H7 (cell line): ENCODE measurements at regions not wholly inside any gene's neighbourhood (a gene's known extent, or its start where the extent isn't known, plus 50 kb on each side); places are given as distances from the start of the nearest gene placed in this dataset.
"Not testable (repeated sequence)": the region's sequence is repeated elsewhere in the genome, so short reads cannot be mapped to it uniquely, and the experiment has no call there.

Experiments used
- DNase-seq: peaks from one replicate; pipeline ENCODE4 v3.0.0; 2012
- H3K27me3 ChIP-seq: 2 replicates; pipeline ENCODE4 v1.6.0; 2011; ENCODE audit warnings: mild to moderate bottlenecking, low read length; ENCODE audit not compliant: control insufficient read depth, insufficient read depth
- H3K36me3 ChIP-seq: replicated peaks from 2 replicates; pipeline ENCODE4 v1.5.1; 2011; ENCODE audit warnings: low read length; ENCODE audit not compliant: control insufficient read depth, insufficient read depth
- H3K4me3 ChIP-seq: 2 replicates; pipeline ENCODE4 v1.5.1; 2011; ENCODE audit warnings: low read depth, mild to moderate bottlenecking, control low read depth, low read length, moderate library complexity; ENCODE audit not compliant: insufficient read depth

DNA sequence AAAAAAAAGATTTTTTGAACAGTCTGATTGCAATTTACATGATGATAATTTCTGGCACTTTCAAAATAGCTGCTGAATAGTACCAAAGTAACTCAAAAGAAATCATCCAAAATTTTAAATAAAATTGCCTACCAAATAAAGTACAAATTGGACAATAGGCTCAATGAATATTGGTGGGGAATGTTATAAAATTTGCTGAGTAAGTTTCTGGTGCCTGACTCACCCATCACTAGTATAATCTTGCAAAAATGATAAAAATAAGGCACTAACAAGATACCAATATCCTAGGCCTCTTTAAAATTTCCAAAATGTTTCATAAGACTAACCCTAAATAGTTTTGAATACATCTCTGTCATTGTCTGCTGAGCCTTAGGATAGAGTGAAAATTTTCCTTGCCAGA, 145.3 kb upstream of the LRFN5 start:
- H3K4me3 ChIP-seq: no peak overlapping the region
- no peaks in the 10 kb centered on the region for H3K27me3 ChIP-seq
- H3K36me3 ChIP-seq: no peaks in the 10 kb centered on the region
- DNase-seq: no peak

GRCh38 chr14:41457393-41457792, 149.3 kb upstream of the LRFN5 start:
- H3K27me3 ChIP-seq: no peaks in the 10 kb centered on the region
- H3K36me3 ChIP-seq: no peaks in the 10 kb centered on the region
- no peak for DNase-seq
- H3K4me3 ChIP-seq: no peak overlapping the region

DNA sequence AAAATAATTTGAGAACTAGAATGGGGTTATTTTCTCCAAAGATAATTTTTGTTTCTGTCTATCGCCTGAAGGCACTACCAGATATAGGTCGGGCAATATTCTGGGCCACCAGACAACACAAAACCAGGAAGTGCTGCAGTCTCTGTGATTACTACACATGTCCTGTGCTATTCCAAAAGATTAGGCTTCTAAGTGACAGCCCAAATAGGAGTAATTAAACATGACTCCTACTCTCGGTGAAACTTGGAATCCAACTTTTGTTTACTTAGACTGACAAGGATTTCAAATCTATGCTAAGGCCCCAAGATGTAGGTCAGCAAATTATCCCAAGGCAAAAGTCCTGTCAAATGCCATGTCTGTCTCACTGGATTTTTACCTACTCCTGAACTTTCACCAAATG, 157.6 kb upstream of the LRFN5 start:
- Histone ChIP-seq H3K36me3 (no peaks in the 10 kb centered on the region), H3K4me3 (no peak overlapping the region), H3K27me3 (no peaks in the 10 kb centered on the region)
- DNase-seq: no peak

DNA sequence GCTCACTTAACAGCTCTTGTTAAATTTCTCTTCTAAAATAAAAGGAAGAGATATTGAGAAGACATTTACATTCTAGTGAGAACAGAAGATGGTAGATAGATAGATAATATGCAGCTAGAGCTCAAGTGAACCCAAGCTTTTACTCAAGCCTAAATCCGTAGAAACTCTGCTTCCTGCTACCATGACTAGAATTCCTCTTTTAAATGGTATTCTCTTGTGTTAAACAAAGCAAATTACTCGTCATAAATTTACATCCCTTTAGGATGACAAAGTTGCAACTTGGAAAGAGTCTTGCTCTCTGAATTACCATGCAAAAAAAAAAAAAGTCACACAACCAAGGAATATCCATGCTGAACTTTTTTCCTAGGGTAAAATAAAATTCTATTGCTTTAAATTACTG, 160.7 kb upstream of the LRFN5 start:
- Histone ChIP-seq H3K36me3 (no peaks in the 10 kb centered on the region), H3K4me3 (no peak overlapping the region), H3K27me3 (no peaks in the 10 kb centered on the region)
- no peak for DNase-seq

DNA sequence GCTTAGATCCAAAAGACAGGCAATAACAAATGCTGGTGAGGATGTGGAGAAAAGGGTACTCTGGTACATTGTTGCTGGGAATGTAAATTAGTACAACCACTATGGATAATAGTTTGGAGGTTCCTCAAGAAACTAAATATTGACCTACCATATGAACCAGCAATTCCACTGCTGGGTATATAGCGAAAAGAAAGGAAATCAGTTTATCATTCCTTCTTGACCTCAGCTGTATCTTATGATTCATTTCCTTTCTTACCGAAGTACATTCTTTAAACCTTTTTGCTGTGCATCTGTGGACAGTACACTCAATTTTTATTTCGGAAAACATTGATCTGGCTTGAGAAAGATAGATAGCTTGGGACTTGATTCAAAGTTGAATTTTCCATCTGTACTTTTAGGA, 183.2 kb upstream of the LRFN5 start:
- Histone ChIP-seq H3K36me3 (no peaks in the 10 kb centered on the region), H3K4me3 (no peak overlapping the region), H3K27me3 (no peaks in the 10 kb centered on the region)
- DNase-seq: no peak

DNA sequence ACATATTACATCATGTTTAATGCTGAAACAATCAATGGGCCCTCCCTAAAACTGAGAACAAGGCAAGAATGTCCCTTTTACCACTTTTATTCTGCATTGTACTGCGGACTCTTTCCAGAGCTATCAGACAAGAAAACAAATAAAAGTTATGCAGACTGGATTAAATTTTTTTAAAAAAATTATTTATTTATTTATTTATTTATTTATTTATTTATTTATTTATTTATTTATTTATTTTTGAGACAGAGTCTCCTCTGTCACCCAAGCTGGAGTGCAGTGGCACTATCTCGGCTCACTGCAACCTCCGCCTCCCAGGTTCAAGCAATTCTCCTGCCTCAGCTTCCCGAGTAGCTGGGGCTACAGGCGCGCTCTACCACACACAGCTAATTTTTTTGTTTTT, 185.4 kb upstream of the LRFN5 start:
- H3K4me3 ChIP-seq, H3K36me3 ChIP-seq, DNase-seq, H3K27me3 ChIP-seq: not testable (repeated sequence)

GRCh38 chr14:41419709-41420108, 187.0 kb upstream of the LRFN5 start:
- no peak for DNase-seq
- H3K4me3 ChIP-seq: no peak overlapping the region

DNA sequence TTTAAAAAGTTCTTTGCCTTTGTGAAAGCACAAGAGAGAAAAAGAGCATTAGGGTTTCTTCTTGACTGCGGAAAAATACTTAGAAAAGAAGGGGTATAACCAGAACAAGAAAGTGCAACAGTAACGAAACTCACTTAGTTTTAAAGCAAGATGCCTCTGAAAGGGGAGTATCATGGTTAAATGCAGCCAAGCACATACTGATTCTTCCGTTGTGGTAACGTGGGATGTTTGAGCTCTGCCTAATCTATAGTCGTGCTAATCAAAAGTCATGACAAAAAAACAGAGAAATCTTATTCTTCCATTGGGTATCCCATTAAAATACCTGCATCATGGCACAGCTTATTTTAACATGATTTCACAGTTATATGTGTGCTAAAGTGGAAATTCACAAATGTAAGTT, 187.8 kb upstream of the LRFN5 start:
- DNase-seq: peak; percentile 3
- Histone ChIP-seq H3K36me3 (no peaks in the 10 kb centered on the region), H3K4me3 (no peak overlapping the region), H3K27me3 (no peaks in the 10 kb centered on the region)

More at GRCh38 chr14:41419709-41420108, 187.0 kb upstream of the LRFN5 start:
- Histone ChIP-seq H3K27me3 (no peaks in the 10 kb centered on the region), H3K36me3 (no peaks in the 10 kb centered on the region)

- Histone ChIP-seq H3K36me3 (no peaks in the 10 kb centered on the region), H3K27me3 (no peaks in the 10 kb centered on the region), H3K4me3 (no peak overlapping the region)
- no peak for DNase-seq
Observed at GRCh38 chr14:41409806-41410205, 196.9 kb upstream of the LRFN5 start.

DNA sequence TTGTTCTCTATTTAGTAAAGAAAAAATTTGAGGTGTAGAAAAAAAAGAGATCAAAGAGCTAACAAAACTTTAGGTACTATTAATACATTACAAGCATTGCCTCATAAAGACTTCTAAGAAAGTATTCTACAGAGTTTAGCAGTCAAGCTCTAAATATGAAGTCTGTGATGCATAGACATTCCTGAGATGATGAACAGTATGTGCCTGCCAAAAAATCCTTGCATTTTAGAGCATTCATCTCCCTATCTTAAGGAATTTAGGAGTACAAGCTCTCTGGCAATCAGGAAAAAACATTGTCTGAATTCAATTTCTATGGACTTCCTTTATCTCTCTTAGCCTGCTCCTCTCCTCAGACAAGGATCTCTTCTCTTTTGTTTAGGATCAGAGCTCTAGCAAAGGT, 202.6 kb upstream of the LRFN5 start:
- H3K27me3 ChIP-seq: peaks cover 3% of the 10 kb centered on the region; the same call in 1 of the 2 replicates
- no peaks in the 10 kb centered on the region for H3K36me3 ChIP-seq
- H3K4me3 ChIP-seq: no peak overlapping the region
- DNase-seq: no peak

DNA sequence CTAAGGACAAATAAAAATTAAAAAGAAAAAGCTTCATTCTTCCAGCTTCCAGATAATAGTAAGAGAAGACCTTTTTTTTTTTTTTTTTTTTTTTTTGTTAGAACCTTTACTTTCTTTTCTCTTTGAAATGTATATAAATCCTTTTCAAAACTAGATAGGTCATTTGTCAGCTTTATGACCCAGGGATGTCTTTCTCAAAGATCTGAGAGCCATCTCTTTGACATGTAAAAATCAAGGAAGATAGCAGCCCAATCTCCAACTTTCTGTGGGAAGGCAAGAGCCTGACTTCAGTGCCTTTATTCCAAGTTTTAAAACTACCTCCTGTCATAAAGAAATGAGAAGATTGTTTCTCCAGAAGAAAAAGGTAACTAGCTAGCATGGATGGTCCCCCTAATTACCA, 203.3 kb upstream of the LRFN5 start:
- Histone ChIP-seq H3K36me3 (no peaks in the 10 kb centered on the region), H3K27me3 (peaks cover 3% of the 10 kb centered on the region; the same call in 1 of the 2 replicates), H3K4me3 (no peak overlapping the region)
- DNase-seq: no peak

DNA sequence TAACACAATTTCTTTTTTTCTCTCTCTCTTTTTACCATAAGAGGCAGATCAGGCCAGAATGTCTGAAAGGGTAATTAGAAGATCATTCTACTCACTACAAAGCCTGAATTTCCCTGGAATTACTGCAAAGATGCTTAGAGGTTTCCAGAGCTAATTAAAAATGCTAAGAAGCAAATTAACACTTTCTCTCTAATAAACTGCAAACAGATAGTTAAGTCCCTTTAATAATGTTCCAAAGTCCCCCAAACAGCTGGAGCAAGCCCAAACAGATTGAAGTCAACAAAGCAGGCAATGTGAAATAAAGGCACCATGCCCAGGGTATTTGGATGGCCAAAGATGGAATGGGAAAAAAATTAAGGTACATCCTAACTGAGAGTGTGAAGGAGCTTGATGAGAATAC, 208.8 kb upstream of the LRFN5 start:
- DNase-seq: no peak
- Histone ChIP-seq H3K4me3 (no peak overlapping the region), H3K36me3 (no peaks in the 10 kb centered on the region), H3K27me3 (no peaks in the 10 kb centered on the region; the same call in 1 of the 2 replicates)

- no peaks in the 10 kb centered on the region for H3K27me3 ChIP-seq
- H3K36me3 ChIP-seq: no peaks in the 10 kb centered on the region
- DNase-seq: no peak
- no peak overlapping the region for H3K4me3 ChIP-seq
Observed at GRCh38 chr14:41393512-41393911, 213.2 kb upstream of the LRFN5 start.

GRCh38 chr14:41392226-41392625, 214.4 kb upstream of the LRFN5 start:
- H3K27me3 ChIP-seq: no peaks in the 10 kb centered on the region
- H3K36me3 ChIP-seq: no peaks in the 10 kb centered on the region
- no peak overlapping the region for H3K4me3 ChIP-seq
- DNase-seq: no peak

GRCh38 chr14:41389355-41389754, 217.3 kb upstream of the LRFN5 start:
- H3K4me3 ChIP-seq: no peak overlapping the region
- H3K27me3 ChIP-seq: no peaks in the 10 kb centered on the region
- DNase-seq: no peak
- no peaks in the 10 kb centered on the region for H3K36me3 ChIP-seq

GRCh38 chr14:41385797-41386196, 220.9 kb upstream of the LRFN5 start:
- no peak overlapping the region for H3K4me3 ChIP-seq

More at GRCh38 chr14:41385797-41386196, 220.9 kb upstream of the LRFN5 start:
- Histone ChIP-seq H3K36me3 (no peaks in the 10 kb centered on the region), H3K27me3 (no peaks in the 10 kb centered on the region)
- DNase-seq: no peak
